Ovary (tissue), 7 donors: ENCODE measurements at regions not wholly inside any gene's neighbourhood (a gene's known extent, or its start where the extent isn't known, plus 50 kb on each side); places are given as distances from the start of the nearest gene placed in this dataset.
"Not testable (repeated sequence)": the region's sequence is repeated elsewhere in the genome, so short reads cannot be mapped to it uniquely, and the experiment has no call there.

ENCODE experiments used
- DNase-seq, 5 donors: peaks; one replicate each; pipeline ENCODE4 v3.0.0-alpha.2; 2019 to 2020
- H3K27ac ChIP-seq, 2 donors: fragments of 200-600 bp; one replicate each; pipeline versions ENCODE4 v1.5.1 to v1.8.0; 2019 to 2022
- H3K27me3 ChIP-seq: fragments of 200-600 bp; one replicate; pipeline ENCODE4 v1.8.0; 2022
- H3K36me3 ChIP-seq: fragments of 200-600 bp; sonication (generic); one replicate; pipeline ENCODE4 v1.5.1; 2019
- H3K4me1 ChIP-seq: one replicate; pipeline ENCODE4 v1.8.1; 2013; ENCODE audit warnings: mild to moderate bottlenecking, moderate library complexity; ENCODE audit not compliant: insufficient read depth
- H3K4me3 ChIP-seq: fragments of 200-600 bp; sonication (generic); one replicate; pipeline ENCODE4 v1.5.1; 2017
- H3K9me3 ChIP-seq, 2 donors: fragments of 200-600 bp in 1 of 2; sonication (generic) in 1 of 2; one replicate each; pipeline versions ENCODE4 v1.5.1 to v1.8.1; 2013 to 2019; ENCODE audit warnings: mild to moderate bottlenecking in 1 of 2, moderate library complexity in 1 of 2
- WGBS, 3 donors: extraction: QIAGEN DNeasy Blood & Tissue Kit in 1 of 3; methylation state at CpG; one replicate each; pipeline versions ENCODE4 v1.1.5 to v1.1.7; 2013 to 2017; 5-methylcytosine and 5-hydroxymethylcytosine counted together
- intact Hi-C, 4 donors: fragments of 100-400 bp; cut with DNase I; formaldehyde crosslinking; loops; one replicate each; pipeline versions ENCODE4 v1.11.0 to v1.15.1; 2022 to 2023
- donor health status: DM: no; HTN: no; CAD: no; lungs with moderate emphysema.
- donor health status: DM: no; HTN: no; CAD: no.
- donor health status: Bipolar disorder and iron deficiency.
- donor health status: DM: no; HTN: no; CAD: no.
- donor health status: DM: yes; HTN: yes; CAD: no.

- H3K27me3 ChIP-seq, H3K27ac ChIP-seq, intact Hi-C loops, H3K4me3 ChIP-seq, H3K36me3 ChIP-seq, H3K4me1 ChIP-seq, DNase-seq, H3K9me3 ChIP-seq: not testable (repeated sequence)
- WGBS, 3 donors: 31 to 45% (median 44%) methylated on average over 21 to 33 of the region's 46 CpGs
Measured at GRCh38 chr1:148246258-148246861, 94.3 kb upstream of the NBPF11 start.

- intact Hi-C loops, H3K27ac ChIP-seq, H3K36me3 ChIP-seq, H3K27me3 ChIP-seq, H3K4me3 ChIP-seq, DNase-seq, H3K4me1 ChIP-seq, H3K9me3 ChIP-seq: not testable (repeated sequence)
- 0 to 4% methylated on average over 1 to 14 of the region's 25 CpGs; no CpG with 5 or more reads in 1 of the 3 donors for WGBS, 3 donors
Measured at GRCh38 chr1:148245843-148246242, 93.8 kb upstream of the NBPF11 start.

- H3K27me3 ChIP-seq, H3K4me3 ChIP-seq, DNase-seq, intact Hi-C loops, H3K27ac ChIP-seq, H3K36me3 ChIP-seq, H3K9me3 ChIP-seq, H3K4me1 ChIP-seq: not testable (repeated sequence)
- no CpG with 5 or more reads among the region's 6 CpGs for WGBS, 3 donors
Measured at GRCh38 chr1:148245443-148245842, 93.4 kb upstream of the NBPF11 start.

- intact Hi-C loops, H3K4me1 ChIP-seq, H3K27ac ChIP-seq, H3K9me3 ChIP-seq, H3K27me3 ChIP-seq, H3K36me3 ChIP-seq, DNase-seq, H3K4me3 ChIP-seq: not testable (repeated sequence)
- WGBS, 3 donors: 40 to 83% (median 75%) methylated on average over 1 to 7 of the region's 8 CpGs
Measured at GRCh38 chr1:148233250-148233649, 81.2 kb upstream of the NBPF11 start.

GRCh38 chr1:148228846-148229245 is 76.8 kb upstream of the NBPF11 start:
- H3K27ac ChIP-seq, H3K4me1 ChIP-seq, H3K27me3 ChIP-seq, H3K4me3 ChIP-seq, H3K36me3 ChIP-seq, H3K9me3 ChIP-seq, DNase-seq, intact Hi-C loops: not testable (repeated sequence)
- WGBS, 3 donors: 82 to 88% (median 87%) methylated on average over 4 to 5 of the region's 5 CpGs

GRCh38 chr1:148222399-148223159 is 70.5 kb upstream of the NBPF11 start:
- H3K36me3 ChIP-seq, H3K27me3 ChIP-seq, intact Hi-C loops, DNase-seq, H3K4me3 ChIP-seq, H3K27ac ChIP-seq, H3K4me1 ChIP-seq, H3K9me3 ChIP-seq: not testable (repeated sequence)
- no CpG with 5 or more reads among the region's 4 CpGs for WGBS, 3 donors

GRCh38 chr1:148221593-148221992 is 69.5 kb upstream of the NBPF11 start:
- H3K4me1 ChIP-seq, H3K36me3 ChIP-seq, intact Hi-C loops, H3K9me3 ChIP-seq, H3K27me3 ChIP-seq, DNase-seq, H3K27ac ChIP-seq, H3K4me3 ChIP-seq: not testable (repeated sequence)
- WGBS, 3 donors: no CpG with 5 or more reads among the region's 4 CpGs

GRCh38 chr1:148219229-148219628 is 67.1 kb upstream of the NBPF11 start:
- H3K4me1 ChIP-seq, intact Hi-C loops, H3K4me3 ChIP-seq, H3K27ac ChIP-seq, H3K27me3 ChIP-seq, DNase-seq, H3K36me3 ChIP-seq, H3K9me3 ChIP-seq: not testable (repeated sequence)
- WGBS, 3 donors: no CpG with 5 or more reads among the region's 4 CpGs

- WGBS, 3 donors: no CpG with 5 or more reads among the region's 2 CpGs
- H3K27me3 ChIP-seq, H3K27ac ChIP-seq, H3K36me3 ChIP-seq, DNase-seq, intact Hi-C loops, H3K4me3 ChIP-seq, H3K9me3 ChIP-seq, H3K4me1 ChIP-seq: not testable (repeated sequence)
Measured at GRCh38 chr1:148211191-148211590, 59.1 kb upstream of the NBPF11 start.

GRCh38 chr1:148210624-148211023 is 58.5 kb upstream of the NBPF11 start:
- H3K4me3 ChIP-seq, H3K9me3 ChIP-seq, H3K27ac ChIP-seq, H3K36me3 ChIP-seq, intact Hi-C loops, H3K27me3 ChIP-seq, DNase-seq, H3K4me1 ChIP-seq: not testable (repeated sequence)
- WGBS, 3 donors: no CpG with 5 or more reads among the region's 6 CpGs

- H3K27me3 ChIP-seq, H3K27ac ChIP-seq, H3K4me3 ChIP-seq, H3K9me3 ChIP-seq, H3K36me3 ChIP-seq, H3K4me1 ChIP-seq, intact Hi-C loops, DNase-seq: not testable (repeated sequence)
- no CpG with 5 or more reads among the region's 4 CpGs for WGBS, 3 donors
Measured at GRCh38 chr1:148210166-148210565, 58.1 kb upstream of the NBPF11 start.

GRCh38 chr1:148202013-148202412 is 49.9 kb upstream of the NBPF11 start:
- DNase-seq, H3K27me3 ChIP-seq, H3K36me3 ChIP-seq, H3K4me3 ChIP-seq, H3K4me1 ChIP-seq, H3K27ac ChIP-seq, intact Hi-C loops, H3K9me3 ChIP-seq: not testable (repeated sequence)
- WGBS, 3 donors: no CpG with 5 or more reads among the region's 6 CpGs
